OCI-LY7 (cell line): ENCODE measurements at regions not wholly inside any gene's neighbourhood (a gene's known extent, or its start where the extent isn't known, plus 50 kb on each side); places are given as distances from the start of the nearest gene placed in this dataset.

ENCODE experiments used
- BruUV-seq: library from RNA; stranded (reverse); fragments of 400-500 nt; replicated peaks from 2 replicates; lab custom pipeline; 2021; lab: Mats Ljungman, UMichigan
- CTCF ChIA-PET: fragments of 300-600 bp; sonication (Branson Sonifier 250); formaldehyde crosslinking; loops from one replicate; lab custom pipeline; 2022; ENCODE audit warnings: antibody characterized with exemption; ENCODE audit not compliant: unreplicated experiment; lab: Charles Lee
- POLR2A ChIA-PET: fragments of 300-600 bp; sonication (Branson Sonifier 250); formaldehyde crosslinking; loops from one replicate; lab custom pipeline; 2022; ENCODE audit warnings: antibody characterized with exemption; lab: Charles Lee
- DNase-seq: peaks from one replicate; pipeline ENCODE4 v3.0.0-alpha.2; 2015; ENCODE audit warnings: low spot score
- H2AFZ ChIP-seq: fragments of 200-600 bp; sonication (generic), shearing (Covaris generic); 2 replicates; pipeline ENCODE4 v1.6.1; 2014; ENCODE audit warnings: mild to moderate bottlenecking, antibody characterized with exemption, low read length, moderate library complexity
- H3K27ac ChIP-seq: fragments of 200-600 bp; sonication (generic); 2 replicates; pipeline ENCODE4 v1.5.1; 2014; ENCODE audit warnings: mixed run types, low read depth, mild to moderate bottlenecking, moderate library complexity, low read length, inconsistent platforms; ENCODE audit not compliant: poor library complexity, severe bottlenecking
- H3K36me3 ChIP-seq: fragments of 200-600 bp; sonication (generic); 2 replicates; pipeline ENCODE4 v1.6.1; 2014; ENCODE audit warnings: mild to moderate bottlenecking, antibody characterized with exemption, low read length, moderate library complexity, mixed read lengths; ENCODE audit not compliant: insufficient read depth
- H3K4me1 ChIP-seq: fragments of 200-600 bp; sonication (generic); 2 replicates; pipeline ENCODE4 v1.5.1; 2014; ENCODE audit warnings: mild to moderate bottlenecking, low read length; ENCODE audit not compliant: insufficient read depth, poor library complexity, severe bottlenecking
- H3K4me2 ChIP-seq: fragments of 200-600 bp; sonication (generic); 2 replicates; pipeline ENCODE4 v1.6.1; 2014; ENCODE audit warnings: mild to moderate bottlenecking, low read length
- H3K4me3 ChIP-seq: fragments of 200-600 bp; sonication (generic); 2 replicates; pipeline ENCODE4 v1.5.1; 2014; ENCODE audit warnings: mild to moderate bottlenecking, low read depth, low read length; ENCODE audit not compliant: poor library complexity, severe bottlenecking
- H3K79me2 ChIP-seq: fragments of 200-600 bp; sonication (generic); 2 replicates; pipeline ENCODE4 v1.6.1; 2016; ENCODE audit warnings: low read depth, mild to moderate bottlenecking, low read length, moderate library complexity, mixed read lengths; ENCODE audit not compliant: insufficient read depth
- H3K9me2 ChIP-seq: fragments of 200-600 bp; sonication (generic); 2 replicates; pipeline ENCODE4 v1.6.1; 2016; ENCODE audit warnings: mild to moderate bottlenecking, low read length, mixed read lengths; ENCODE audit not compliant: insufficient read depth
- H3K9me3 ChIP-seq: fragments of 200-600 bp; sonication (generic); 2 replicates; pipeline ENCODE4 v1.6.1; 2014; ENCODE audit warnings: mild to moderate bottlenecking, mixed run types, low read length, mixed read lengths
- H4K20me1 ChIP-seq: fragments of 200-600 bp; sonication (generic); 2 replicates; pipeline ENCODE4 v1.6.1; 2014; ENCODE audit warnings: mild to moderate bottlenecking, antibody characterized with exemption, low read length, moderate library complexity, mixed read lengths; ENCODE audit not compliant: insufficient read depth
- CTCF ChIP-seq: fragments of 200-600 bp; sonication (generic); conservative IDR thresholded peaks from 2 replicates; pipeline ENCODE4 v1.5.1; 2014; ENCODE audit warnings: mild to moderate bottlenecking, antibody characterized with exemption, low read length, moderate library complexity, mixed read lengths
- EZH2phosphoT487 ChIP-seq: fragments of 200-600 bp; sonication (generic); IDR thresholded peaks from 2 replicates; pipeline ENCODE4 v1.6.1; 2018; ENCODE audit warnings: low read depth, borderline replicate concordance, mild to moderate bottlenecking, mixed run types, antibody characterized with exemption, low read length, moderate library complexity, mixed read lengths
- intact Hi-C: fragments of 100-400 bp; cut with micrococcal nuclease; formaldehyde crosslinking; loops from one replicate; pipeline ENCODE4 v1.10.0; 2022; ENCODE audit not compliant: unreplicated experiment

GRCh38 chr13:72648513-72649065 lies 78.8 kb downstream of the MZT1 start:
- no TSS peak for BruUV-seq
- TF ChIP-seq EZH2phosphoT487 (no peak), CTCF (no peak)
- H3K4me1 ChIP-seq: no peaks in the 10 kb centered on the region

GRCh38 chr13:72647422-72647821 lies 80.0 kb downstream of the MZT1 start:
- Histone ChIP-seq H3K27ac (no peak overlapping the region), H4K20me1 (no peaks in the 10 kb centered on the region), H3K4me3 (no peak overlapping the region), H3K4me2 (no peak overlapping the region), H3K36me3 (no peaks in the 10 kb centered on the region), H3K9me3 (no peaks in the 10 kb centered on the region), H3K4me1 (no peaks in the 10 kb centered on the region), H3K79me2 (no peaks in the 10 kb centered on the region), H2AFZ (no peak overlapping the region), H3K9me2 (no peaks in the 10 kb centered on the region)
- ChIA-PET POLR2A (no interaction called here), CTCF (no interaction called here)
- no peak for DNase-seq
- TF ChIP-seq EZH2phosphoT487 (no peak), CTCF (no peak)
- no TSS peak for BruUV-seq
- intact Hi-C loops: no loop called here

More at GRCh38 chr13:72648513-72649065, 78.8 kb downstream of the MZT1 start:
- Histone ChIP-seq H3K9me3 (no peaks in the 10 kb centered on the region), H2AFZ (no peak overlapping the region), H3K9me2 (no peaks in the 10 kb centered on the region), H3K79me2 (no peaks in the 10 kb centered on the region), H3K27ac (no peak overlapping the region), H3K4me3 (no peak overlapping the region), H3K36me3 (no peaks in the 10 kb centered on the region), H3K4me2 (no peak overlapping the region), H4K20me1 (no peaks in the 10 kb centered on the region)
- ChIA-PET POLR2A (no interaction called here), CTCF (interaction anchor here (0.6 kb wide), 1 partner anchor 10 kb away, joined by 3 read pairs; no protein-coding TSS in a partner anchor)
- intact Hi-C loops: no loop called here
- no peak for DNase-seq

GRCh38 chr13:72645521-72645920 lies 81.9 kb downstream of the MZT1 start:
- H3K9me3 ChIP-seq: no peaks in the 10 kb centered on the region
- H3K4me3 ChIP-seq: no peak overlapping the region
- H3K27ac ChIP-seq: no peak overlapping the region
- H3K79me2 ChIP-seq: no peaks in the 10 kb centered on the region
- ChIA-PET POLR2A (no interaction called here), CTCF (no interaction called here)
- no peak overlapping the region for H3K4me2 ChIP-seq
- intact Hi-C loops: no loop called here
- H3K36me3 ChIP-seq: no peaks in the 10 kb centered on the region
- TF ChIP-seq EZH2phosphoT487 (no peak), CTCF (no peak)
- H2AFZ ChIP-seq: no peak overlapping the region
- DNase-seq: no peak
- no peaks in the 10 kb centered on the region for H3K4me1 ChIP-seq
- no peaks in the 10 kb centered on the region for H4K20me1 ChIP-seq
- no peaks in the 10 kb centered on the region for H3K9me2 ChIP-seq
- BruUV-seq: no TSS peak
